ENCODE measurements at regions not wholly inside any gene's neighbourhood (a gene's known extent, or its start where the extent isn't known, plus 50 kb on each side); places are given as distances from the start of the nearest gene placed in this dataset.

GRCh38 chr6:6895929-6896328, 211.8 kb upstream of the RREB1 start:
- TF ChIP-seq SIN3A (IDR thresholded peaks at IDR 0.05; ENCODE audit: borderline replicate concordance, insufficient read depth, low read length), result no peak
- TF ChIP-seq, protein P1, sequence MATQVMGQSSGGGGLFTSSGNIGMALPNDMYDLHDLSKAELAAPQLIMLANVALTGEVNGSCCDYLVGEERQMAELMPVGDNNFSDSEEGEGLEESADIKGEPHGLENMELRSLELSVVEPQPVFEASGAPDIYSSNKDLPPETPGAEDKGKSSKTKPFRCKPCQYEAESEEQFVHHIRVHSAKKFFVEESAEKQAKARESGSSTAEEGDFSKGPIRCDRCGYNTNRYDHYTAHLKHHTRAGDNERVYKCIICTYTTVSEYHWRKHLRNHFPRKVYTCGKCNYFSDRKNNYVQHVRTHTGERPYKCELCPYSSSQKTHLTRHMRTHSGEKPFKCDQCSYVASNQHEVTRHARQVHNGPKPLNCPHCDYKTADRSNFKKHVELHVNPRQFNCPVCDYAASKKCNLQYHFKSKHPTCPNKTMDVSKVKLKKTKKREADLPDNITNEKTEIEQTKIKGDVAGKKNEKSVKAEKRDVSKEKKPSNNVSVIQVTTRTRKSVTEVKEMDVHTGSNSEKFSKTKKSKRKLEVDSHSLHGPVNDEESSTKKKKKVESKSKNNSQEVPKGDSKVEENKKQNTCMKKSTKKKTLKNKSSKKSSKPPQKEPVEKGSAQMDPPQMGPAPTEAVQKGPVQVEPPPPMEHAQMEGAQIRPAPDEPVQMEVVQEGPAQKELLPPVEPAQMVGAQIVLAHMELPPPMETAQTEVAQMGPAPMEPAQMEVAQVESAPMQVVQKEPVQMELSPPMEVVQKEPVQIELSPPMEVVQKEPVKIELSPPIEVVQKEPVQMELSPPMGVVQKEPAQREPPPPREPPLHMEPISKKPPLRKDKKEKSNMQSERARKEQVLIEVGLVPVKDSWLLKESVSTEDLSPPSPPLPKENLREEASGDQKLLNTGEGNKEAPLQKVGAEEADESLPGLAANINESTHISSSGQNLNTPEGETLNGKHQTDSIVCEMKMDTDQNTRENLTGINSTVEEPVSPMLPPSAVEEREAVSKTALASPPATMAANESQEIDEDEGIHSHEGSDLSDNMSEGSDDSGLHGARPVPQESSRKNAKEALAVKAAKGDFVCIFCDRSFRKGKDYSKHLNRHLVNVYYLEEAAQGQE (IDR thresholded peaks at IDR 0.05; ENCODE audit: insufficient read depth in 1 of 2, low read depth in 2 of 2, low read length in 2 of 2), result no peak
- TF ChIP-seq FOXP2 (optimal IDR thresholded peaks at IDR 0.05; ENCODE audit: borderline replicate concordance, extremely low read depth, extremely low read length, insufficient read depth), result no peak
- TF ChIP-seq TAF1 (IDR thresholded peaks at IDR 0.05; ENCODE audit: borderline replicate concordance, insufficient read depth, low read length), result no peak
- TF ChIP-seq POLR2AphosphoS5 (IDR thresholded peaks at IDR 0.05; ENCODE audit: low read depth, low read length), result no peak

DNA sequence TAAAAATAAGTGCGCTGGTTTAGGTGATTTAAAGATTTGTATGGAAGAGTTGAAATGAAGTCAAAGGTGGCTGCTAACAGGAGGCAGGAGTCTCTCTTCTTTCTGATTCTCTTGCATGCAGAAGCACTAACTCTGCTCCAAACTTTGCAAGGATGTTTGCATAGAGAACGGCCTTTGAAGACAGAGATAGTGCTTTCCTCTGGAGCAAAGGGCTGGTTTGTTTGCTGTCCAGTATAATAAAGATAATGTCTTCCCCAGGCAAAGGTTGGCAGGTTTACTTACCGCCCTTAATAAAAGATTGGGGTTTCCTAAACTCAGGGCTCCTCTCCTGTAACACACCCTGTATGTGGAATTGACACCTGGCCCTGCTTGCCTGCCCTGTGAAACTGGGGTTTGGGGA, 210.6 kb upstream of the RREB1 start:
- no peak for TF ChIP-seq FOXP2 (optimal IDR thresholded peaks at IDR 0.05; ENCODE audit: borderline replicate concordance, extremely low read depth, extremely low read length, insufficient read depth)
- no peak for TF ChIP-seq TAF1 (IDR thresholded peaks at IDR 0.05; ENCODE audit: borderline replicate concordance, insufficient read depth, low read length)
- no peak for TF ChIP-seq SIN3A (IDR thresholded peaks at IDR 0.05; ENCODE audit: borderline replicate concordance, insufficient read depth, low read length)
- TF ChIP-seq, protein P1 (IDR thresholded peaks at IDR 0.05; ENCODE audit: insufficient read depth in 1 of 2, low read depth in 2 of 2, low read length in 2 of 2), result no peak
- no peak for TF ChIP-seq POLR2AphosphoS5 (IDR thresholded peaks at IDR 0.05; ENCODE audit: low read depth, low read length)

GRCh38 chr6:6900569-6901204, 207.1 kb upstream of the RREB1 start:
- TF ChIP-seq TAF1 (IDR thresholded peaks at IDR 0.05; ENCODE audit: borderline replicate concordance, insufficient read depth, low read length) (no peak), SIN3A (IDR thresholded peaks at IDR 0.05; ENCODE audit: borderline replicate concordance, insufficient read depth, low read length) (no peak), FOXP2 (optimal IDR thresholded peaks at IDR 0.05; ENCODE audit: borderline replicate concordance, extremely low read depth, extremely low read length, insufficient read depth) (no peak), POLR2AphosphoS5 (IDR thresholded peaks at IDR 0.05; ENCODE audit: low read depth, low read length) (no peak)
- TF ChIP-seq, protein P1 (IDR thresholded peaks at IDR 0.05; ENCODE audit: insufficient read depth in 1 of 2, low read depth in 2 of 2, low read length in 2 of 2), result no peak

GRCh38 chr6:6901205-6901719, 206.5 kb upstream of the RREB1 start:
- no peak for TF ChIP-seq POLR2AphosphoS5 (IDR thresholded peaks at IDR 0.05; ENCODE audit: low read depth, low read length)

GRCh38 chr6:6901945-6902344, 205.8 kb upstream of the RREB1 start:
- TF ChIP-seq FOXP2 (optimal IDR thresholded peaks at IDR 0.05; ENCODE audit: borderline replicate concordance, extremely low read depth, extremely low read length, insufficient read depth), result no peak

DNA sequence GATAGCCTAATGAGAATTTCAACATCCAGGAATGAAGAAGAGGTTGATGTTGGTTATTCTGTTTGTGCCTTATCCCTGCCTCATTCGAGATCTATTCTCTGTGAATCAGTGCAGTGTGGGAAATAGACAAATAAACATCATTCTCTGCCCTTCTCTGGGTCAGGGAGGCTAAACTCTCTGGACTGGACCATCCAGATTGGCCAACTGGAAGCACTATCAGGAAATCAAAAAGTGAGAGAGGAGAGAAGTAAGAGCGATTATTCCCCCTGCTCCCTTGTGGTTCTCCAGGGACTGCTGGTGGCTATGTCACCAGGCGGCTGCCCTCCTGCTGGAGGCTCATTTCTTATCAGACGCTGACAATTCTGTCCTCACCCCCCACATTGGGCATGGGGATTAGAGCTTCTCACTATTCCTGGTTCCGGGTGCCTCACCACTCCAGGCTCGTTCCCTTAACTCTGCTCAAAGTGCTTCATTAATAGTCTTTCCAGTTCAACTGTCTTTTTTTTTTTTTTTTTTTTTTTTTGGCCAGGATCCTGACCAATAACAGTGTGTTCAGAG, 201.7 kb upstream of the RREB1 start:
- no peak for TF ChIP-seq POLR2AphosphoS5 (IDR thresholded peaks at IDR 0.05; ENCODE audit: low read depth, low read length)
- TF ChIP-seq SIN3A (IDR thresholded peaks at IDR 0.05; ENCODE audit: borderline replicate concordance, insufficient read depth, low read length), result no peak
- TF ChIP-seq FOXP2 (optimal IDR thresholded peaks at IDR 0.05; ENCODE audit: borderline replicate concordance, extremely low read depth, extremely low read length, insufficient read depth), result no peak
- TF ChIP-seq, protein P1 (IDR thresholded peaks at IDR 0.05; ENCODE audit: insufficient read depth in 1 of 2, low read depth in 2 of 2, low read length in 2 of 2), result no peak
- TF ChIP-seq TAF1 (IDR thresholded peaks at IDR 0.05; ENCODE audit: borderline replicate concordance, insufficient read depth, low read length), result no peak
